ENCODE measurements at regions not wholly inside any gene's neighbourhood (a gene's known extent, or its start where the extent isn't known, plus 50 kb on each side); places are given as distances from the start of the nearest gene placed in this dataset.

DNA sequence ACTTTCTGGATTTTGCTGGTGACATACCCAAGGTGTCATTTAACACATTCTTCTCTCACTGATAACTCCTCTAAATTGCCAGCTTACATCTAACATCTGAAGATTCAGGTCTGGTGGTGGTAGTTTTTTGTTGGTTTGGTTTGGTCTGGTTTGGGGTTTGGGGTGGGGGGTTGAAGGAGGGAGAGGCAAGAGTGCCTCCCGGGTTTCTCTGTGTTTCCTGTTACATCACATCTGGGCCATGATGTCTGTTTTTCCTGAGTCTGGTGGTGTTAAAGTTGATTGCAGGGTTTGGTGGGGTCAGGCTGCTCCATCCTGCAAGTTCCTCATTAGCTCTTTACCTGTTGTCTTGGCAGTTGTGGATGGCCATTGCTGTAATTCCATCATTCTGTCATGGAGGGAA, 155.8 kb upstream of the UBL3 start:
- no peak overlapping the region for H3K27ac ChIP-seq (ENCODE audit: low read length, poor library complexity, severe bottlenecking)
- no peak overlapping the region for H4K91ac ChIP-seq (ENCODE audit: low read length)
- H2BK5ac ChIP-seq (ENCODE audit: low read depth, low read length, poor library complexity, severe bottlenecking) = no peak overlapping the region
- H2AFZ ChIP-seq (ENCODE audit: low read depth, low read length) = no peak overlapping the region
- no peak overlapping the region for H3K4ac ChIP-seq (ENCODE audit: low read depth in 1 of 2, low read length in 2 of 2)
- no peak overlapping the region for H2AK5ac ChIP-seq (ENCODE audit: low read length, severe bottlenecking)
- no peak overlapping the region for H3K4me2 ChIP-seq (ENCODE audit: low read length, poor library complexity, severe bottlenecking)
- H3K79me1 ChIP-seq (replicated peaks; ENCODE audit: low read length, poor library complexity, severe bottlenecking) = no peaks in the 10 kb centered on the region
- no peak overlapping the region for H2BK12ac ChIP-seq (ENCODE audit: low read length in 2 of 2)
- H3K9me3 ChIP-seq (ENCODE audit: control insufficient read depth, low read length) = no peaks in the 10 kb centered on the region
- no peak overlapping the region for H4K8ac ChIP-seq (ENCODE audit: low read length)
- no peak overlapping the region for H2BK120ac ChIP-seq (ENCODE audit: low read depth, low read length)
- H2BK15ac ChIP-seq (ENCODE audit: low read depth, poor library complexity, severe bottlenecking) = no peak overlapping the region
- H3K4me3 ChIP-seq (ENCODE audit: insufficient read depth in 1 of 2, low read depth in 1 of 2, low read length in 2 of 2) = no peak overlapping the region
- no peak overlapping the region for H3K9ac ChIP-seq (ENCODE audit: low read length)
- H3K36me3 ChIP-seq (ENCODE audit: control insufficient read depth in 1 of 2, insufficient read depth in 2 of 2, low read depth in 1 of 2, low read length in 2 of 2) = no peaks in the 10 kb centered on the region
- WGBS = 33% methylated on average over 1 of the region's 1 CpG
- no peak overlapping the region for H3K18ac ChIP-seq (ENCODE audit: low read depth in 1 of 2, low read length in 2 of 2)
- no peak for DNase-seq
- H3K27me3 ChIP-seq (ENCODE audit: control insufficient read depth in 1 of 2, insufficient read depth in 1 of 2, low read length in 2 of 2) = peaks cover 0 to 13% of the 10 kb centered on the region in 2 experiments
- no peaks in the 10 kb centered on the region for H3K4me1 ChIP-seq (ENCODE audit: control insufficient read depth, insufficient read depth, low read depth, low read length)
- H3K23ac ChIP-seq (ENCODE audit: low read length in 2 of 2) = no peak overlapping the region
- H3K14ac ChIP-seq (ENCODE audit: low read length in 2 of 2) = no peak overlapping the region

- no peak overlapping the region for H2BK12ac ChIP-seq (ENCODE audit: low read length in 2 of 2)
- H3K18ac ChIP-seq (ENCODE audit: low read depth in 1 of 2, low read length in 2 of 2) = peak overlapping the region in 1 of 2 experiments; percentile 63
- peak overlapping the region; percentile 7 for H2AFZ ChIP-seq (ENCODE audit: low read depth, low read length)
These were observed 153.8 kb upstream of the UBL3 start for GRCh38 chr13:30004204-30004603.

DNA sequence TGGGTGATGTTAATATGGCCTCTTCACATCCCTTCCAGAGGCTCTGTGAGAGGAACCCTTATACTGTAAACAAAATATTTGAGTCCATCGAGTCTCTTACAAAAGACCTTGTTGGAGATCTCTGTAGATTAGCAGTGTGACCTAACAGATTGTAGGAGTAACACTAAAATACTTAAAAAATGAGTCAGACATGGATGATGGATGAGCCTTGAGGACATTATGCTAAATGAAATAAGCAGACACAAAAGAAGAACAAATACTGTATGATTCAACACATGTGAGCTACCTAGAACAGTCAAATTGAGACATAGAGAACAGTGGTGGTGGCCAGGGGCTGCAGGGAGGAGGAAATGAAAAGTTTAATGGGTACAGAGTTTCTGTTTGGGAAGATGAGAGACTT, 152.2 kb upstream of the UBL3 start:
- Histone ChIP-seq H3K18ac (ENCODE audit: low read depth in 1 of 2, low read length in 2 of 2) (no peak overlapping the region), H2BK12ac (ENCODE audit: low read length in 2 of 2) (no peak overlapping the region), H2BK120ac (ENCODE audit: low read depth, low read length) (no peak overlapping the region), H3K4ac (ENCODE audit: low read depth in 1 of 2, low read length in 2 of 2) (no peak overlapping the region), H3K23ac (ENCODE audit: low read length in 2 of 2) (no peak overlapping the region), H3K36me3 (ENCODE audit: control insufficient read depth in 1 of 2, insufficient read depth in 2 of 2, low read depth in 1 of 2, low read length in 2 of 2) (no peaks in the 10 kb centered on the region), H2AFZ (ENCODE audit: low read depth, low read length) (no peak overlapping the region), H4K91ac (ENCODE audit: low read length) (no peak overlapping the region), H2AK5ac (ENCODE audit: low read length, severe bottlenecking) (no peak overlapping the region), H3K27ac (ENCODE audit: low read length, poor library complexity, severe bottlenecking) (no peak overlapping the region), H2BK15ac (ENCODE audit: low read depth, poor library complexity, severe bottlenecking) (no peak overlapping the region), H3K14ac (ENCODE audit: low read length in 2 of 2) (no peak overlapping the region), H3K4me2 (ENCODE audit: low read length, poor library complexity, severe bottlenecking) (no peak overlapping the region), H3K79me1 (replicated peaks; ENCODE audit: low read length, poor library complexity, severe bottlenecking) (no peaks in the 10 kb centered on the region), H3K4me1 (ENCODE audit: control insufficient read depth, insufficient read depth, low read depth, low read length) (no peaks in the 10 kb centered on the region), H3K4me3 (ENCODE audit: insufficient read depth in 1 of 2, low read depth in 1 of 2, low read length in 2 of 2) (no peak overlapping the region), H4K8ac (ENCODE audit: low read length) (no peak overlapping the region), H3K9ac (ENCODE audit: low read length) (no peak overlapping the region), H3K9me3 (ENCODE audit: control insufficient read depth, low read length) (no peaks in the 10 kb centered on the region), H3K27me3 (ENCODE audit: control insufficient read depth in 1 of 2, insufficient read depth in 1 of 2, low read length in 2 of 2) (no peaks in the 10 kb centered on the region), H2BK5ac (ENCODE audit: low read depth, low read length, poor library complexity, severe bottlenecking) (no peak overlapping the region)
- WGBS = 0% methylated on average over 1 of the region's 1 CpG
- peak; percentile 72 for DNase-seq

More at GRCh38 chr13:30004204-30004603, 153.8 kb upstream of the UBL3 start:
- H2BK5ac ChIP-seq (ENCODE audit: low read depth, low read length, poor library complexity, severe bottlenecking) = no peak overlapping the region
- no peak overlapping the region for H3K23ac ChIP-seq (ENCODE audit: low read length in 2 of 2)
- H3K9ac ChIP-seq (ENCODE audit: low read length) = no peak overlapping the region
- no peak overlapping the region for H2AK5ac ChIP-seq (ENCODE audit: low read length, severe bottlenecking)
- H3K27me3 ChIP-seq (ENCODE audit: control insufficient read depth in 1 of 2, insufficient read depth in 1 of 2, low read length in 2 of 2) = peaks cover 0 to 5% of the 10 kb centered on the region in 2 experiments
- H3K27ac ChIP-seq (ENCODE audit: low read length, poor library complexity, severe bottlenecking) = no peak overlapping the region
- H4K8ac ChIP-seq (ENCODE audit: low read length) = no peak overlapping the region
- DNase-seq = no peak
- H4K91ac ChIP-seq (ENCODE audit: low read length) = no peak overlapping the region
- H2BK120ac ChIP-seq (ENCODE audit: low read depth, low read length) = no peak overlapping the region
- peak overlapping the region in 1 of 2 experiments; percentile 38 for H3K14ac ChIP-seq (ENCODE audit: low read length in 2 of 2)
- no peak overlapping the region for H3K4ac ChIP-seq (ENCODE audit: low read depth in 1 of 2, low read length in 2 of 2)
- H3K4me1 ChIP-seq (ENCODE audit: control insufficient read depth, insufficient read depth, low read depth, low read length) = no peaks in the 10 kb centered on the region
- no peak overlapping the region for H3K4me2 ChIP-seq (ENCODE audit: low read length, poor library complexity, severe bottlenecking)
- H2BK15ac ChIP-seq (ENCODE audit: low read depth, poor library complexity, severe bottlenecking) = no peak overlapping the region
- no peaks in the 10 kb centered on the region for H3K36me3 ChIP-seq (ENCODE audit: control insufficient read depth in 1 of 2, insufficient read depth in 2 of 2, low read depth in 1 of 2, low read length in 2 of 2)
- H3K79me1 ChIP-seq (replicated peaks; ENCODE audit: low read length, poor library complexity, severe bottlenecking) = no peaks in the 10 kb centered on the region
- no peak overlapping the region for H3K4me3 ChIP-seq (ENCODE audit: insufficient read depth in 1 of 2, low read depth in 1 of 2, low read length in 2 of 2)
- H3K9me3 ChIP-seq (ENCODE audit: control insufficient read depth, low read length) = no peaks in the 10 kb centered on the region

DNA sequence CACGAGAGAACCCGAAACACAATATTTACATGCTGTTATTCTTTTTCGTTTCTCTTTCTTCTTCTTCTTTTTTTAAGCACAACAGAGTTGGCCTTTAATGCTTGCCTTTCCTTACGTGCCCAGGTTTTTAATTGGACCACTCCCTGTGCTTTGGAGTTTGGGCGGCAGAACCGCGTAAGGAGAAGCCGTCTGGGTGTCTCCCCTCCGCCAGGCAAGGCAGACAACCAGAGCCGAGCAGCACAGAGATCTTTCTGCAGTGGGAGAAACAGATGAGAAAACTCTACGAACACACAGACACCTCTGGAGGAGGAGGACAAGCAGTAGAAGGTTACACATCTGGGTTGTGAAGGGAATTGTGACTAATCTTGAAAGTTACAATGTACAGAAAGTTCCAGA, 150.0 kb upstream of the UBL3 start:
- no peak overlapping the region for H3K14ac ChIP-seq (ENCODE audit: low read length in 2 of 2)
- no peak for DNase-seq
- H4K8ac ChIP-seq (ENCODE audit: low read length) = no peak overlapping the region
- no peak overlapping the region for H3K4me3 ChIP-seq (ENCODE audit: insufficient read depth in 1 of 2, low read depth in 1 of 2, low read length in 2 of 2)
- H4K91ac ChIP-seq (ENCODE audit: low read length) = no peak overlapping the region
- H3K79me1 ChIP-seq (replicated peaks; ENCODE audit: low read length, poor library complexity, severe bottlenecking) = no peaks in the 10 kb centered on the region
- H3K4ac ChIP-seq (ENCODE audit: low read depth in 1 of 2, low read length in 2 of 2) = no peak overlapping the region
- no peak overlapping the region for H2BK5ac ChIP-seq (ENCODE audit: low read depth, low read length, poor library complexity, severe bottlenecking)
- no peaks in the 10 kb centered on the region for H3K4me1 ChIP-seq (ENCODE audit: control insufficient read depth, insufficient read depth, low read depth, low read length)
- H3K23ac ChIP-seq (ENCODE audit: low read length in 2 of 2) = no peak overlapping the region
- no peak overlapping the region for H3K27ac ChIP-seq (ENCODE audit: low read length, poor library complexity, severe bottlenecking)
- no peak overlapping the region for H3K9ac ChIP-seq (ENCODE audit: low read length)
- no peak overlapping the region for H3K18ac ChIP-seq (ENCODE audit: low read depth in 1 of 2, low read length in 2 of 2)
- no peaks in the 10 kb centered on the region for H3K27me3 ChIP-seq (ENCODE audit: control insufficient read depth in 1 of 2, insufficient read depth in 1 of 2, low read length in 2 of 2)
- 94% methylated on average over 11 of the region's 11 CpGs for WGBS
- no peak overlapping the region for H2BK12ac ChIP-seq (ENCODE audit: low read length in 2 of 2)
- H2AFZ ChIP-seq (ENCODE audit: low read depth, low read length) = no peak overlapping the region
- H3K4me2 ChIP-seq (ENCODE audit: low read length, poor library complexity, severe bottlenecking) = no peak overlapping the region
- peak overlapping the region; percentile 57 for H2BK15ac ChIP-seq (ENCODE audit: low read depth, poor library complexity, severe bottlenecking)
- no peak overlapping the region for H2AK5ac ChIP-seq (ENCODE audit: low read length, severe bottlenecking)
- H3K36me3 ChIP-seq (ENCODE audit: control insufficient read depth in 1 of 2, insufficient read depth in 2 of 2, low read depth in 1 of 2, low read length in 2 of 2) = no peaks in the 10 kb centered on the region
- H3K9me3 ChIP-seq (ENCODE audit: control insufficient read depth, low read length) = no peaks in the 10 kb centered on the region
- no peak overlapping the region for H2BK120ac ChIP-seq (ENCODE audit: low read depth, low read length)

Measured in mesenchymal stem cell (in vitro differentiated cells and primary cell).